Osteocyte (in vitro differentiated cells): ENCODE measurements at regions not wholly inside any gene's neighbourhood (a gene's known extent, or its start where the extent isn't known, plus 50 kb on each side); places are given as distances from the start of the nearest gene placed in this dataset.

Experiments
- DNase-seq: peaks from one replicate; pipeline ENCODE4 v3.0.0; 2021; ENCODE audit warnings: mixed read lengths; ENCODE audit not compliant: unreplicated experiment; ENCODE audit errors: extremely low spot score
- H3K27ac Mint-ChIP-seq: one replicate; pipeline ENCODE4 v1.8.0; 2021; ENCODE audit warnings: mild to moderate bottlenecking, mixed read lengths; ENCODE audit not compliant: unreplicated experiment
- H3K27me3 Mint-ChIP-seq: one replicate; pipeline ENCODE4 v1.8.0; 2021; ENCODE audit warnings: mixed read lengths; ENCODE audit not compliant: unreplicated experiment
- H3K36me3 Mint-ChIP-seq: one replicate; pipeline ENCODE4 v1.8.0; 2021; ENCODE audit warnings: mixed read lengths; ENCODE audit not compliant: unreplicated experiment
- H3K4me1 Mint-ChIP-seq: one replicate; pipeline ENCODE4 v1.8.0; 2021; ENCODE audit warnings: mixed read lengths; ENCODE audit not compliant: unreplicated experiment
- H3K4me3 Mint-ChIP-seq: one replicate; pipeline ENCODE4 v1.8.0; 2021; ENCODE audit warnings: mild to moderate bottlenecking, moderate library complexity, mixed read lengths; ENCODE audit not compliant: unreplicated experiment
- H3K9me3 Mint-ChIP-seq: one replicate; pipeline ENCODE4 v1.8.0; 2021; ENCODE audit warnings: mixed read lengths; ENCODE audit not compliant: unreplicated experiment
- CTCF ChIP-seq: fragments of 200-600 bp; sonication (generic); IDR thresholded peaks from 2 replicates; pipeline ENCODE4 v1.5.0; 2021; ENCODE audit warnings: antibody characterized with exemption, mild to moderate bottlenecking, moderate library complexity

GRCh38 chr5:125034331-125034730, 287.9 kb upstream of the ZNF608 start:
- H3K9me3 Mint-ChIP-seq: no peaks in the 10 kb centered on the region
- H3K27ac Mint-ChIP-seq: no peak overlapping the region
- H3K4me1 Mint-ChIP-seq: peaks cover 9% of the 10 kb centered on the region
- no peaks in the 10 kb centered on the region for H3K36me3 Mint-ChIP-seq
- H3K27me3 Mint-ChIP-seq: no peaks in the 10 kb centered on the region
- no peak overlapping the region for H3K4me3 Mint-ChIP-seq
- DNase-seq: no peak
- TF ChIP-seq CTCF: no peak

- no peak overlapping the region for H3K4me3 Mint-ChIP-seq
- H3K27me3 Mint-ChIP-seq: no peaks in the 10 kb centered on the region
- no peaks in the 10 kb centered on the region for H3K9me3 Mint-ChIP-seq
- DNase-seq: no peak
- H3K4me1 Mint-ChIP-seq: peaks cover 10% of the 10 kb centered on the region
- H3K36me3 Mint-ChIP-seq: no peaks in the 10 kb centered on the region
- TF ChIP-seq CTCF: no peak
- no peak overlapping the region for H3K27ac Mint-ChIP-seq
Observed at GRCh38 chr5:125036494-125036893, 290.1 kb upstream of the ZNF608 start.

GRCh38 chr5:125037020-125037419, 290.6 kb upstream of the ZNF608 start:
- H3K36me3 Mint-ChIP-seq: no peaks in the 10 kb centered on the region
- H3K4me1 Mint-ChIP-seq: peaks cover 14% of the 10 kb centered on the region
- H3K27me3 Mint-ChIP-seq: no peaks in the 10 kb centered on the region
- no peak overlapping the region for H3K27ac Mint-ChIP-seq
- H3K9me3 Mint-ChIP-seq: no peaks in the 10 kb centered on the region
- DNase-seq: no peak
- TF ChIP-seq CTCF: no peak
- H3K4me3 Mint-ChIP-seq: no peak overlapping the region

GRCh38 chr5:125037530-125037929, 291.1 kb upstream of the ZNF608 start:
- Mint-ChIP-seq H3K4me1 (peaks cover 14% of the 10 kb centered on the region), H3K27ac (no peak overlapping the region), H3K9me3 (no peaks in the 10 kb centered on the region), H3K36me3 (no peaks in the 10 kb centered on the region), H3K4me3 (no peak overlapping the region), H3K27me3 (no peaks in the 10 kb centered on the region)
- no peak for TF ChIP-seq CTCF
- DNase-seq: no peak

- DNase-seq: no peak
- Mint-ChIP-seq H3K36me3 (no peaks in the 10 kb centered on the region), H3K27ac (no peak overlapping the region), H3K27me3 (no peaks in the 10 kb centered on the region), H3K4me1 (peaks cover 21% of the 10 kb centered on the region), H3K9me3 (no peaks in the 10 kb centered on the region), H3K4me3 (no peak overlapping the region)
- no peak for TF ChIP-seq CTCF
Observed at GRCh38 chr5:125038477-125038876, 292.0 kb upstream of the ZNF608 start.
